Muscle of leg (tissue), 3 donors: ENCODE measurements at regions not wholly inside any gene's neighbourhood (a gene's known extent, or its start where the extent isn't known, plus 50 kb on each side); places are given as distances from the start of the nearest gene placed in this dataset.
"Not testable (repeated sequence)": the region's sequence is repeated elsewhere in the genome, so short reads cannot be mapped to it uniquely, and the experiment has no call there.

Source experiments
- DNase-seq: peaks from one replicate; pipeline ENCODE4 v3.0.0; 2013
- H3K27ac ChIP-seq: one replicate; pipeline ENCODE4 v1.5.1; 2013; ENCODE audit warnings: mild to moderate bottlenecking, low read length, control low read depth
- H3K27me3 ChIP-seq: one replicate; pipeline ENCODE4 v1.6.1; 2013; ENCODE audit warnings: low read length; ENCODE audit not compliant: control insufficient read depth, insufficient read depth
- H3K36me3 ChIP-seq: one replicate; pipeline ENCODE4 v1.6.1; 2013; ENCODE audit warnings: low read length; ENCODE audit not compliant: control insufficient read depth, insufficient read depth
- H3K4me1 ChIP-seq: one replicate; pipeline ENCODE4 v1.6.1; 2013; ENCODE audit warnings: low read length; ENCODE audit not compliant: control insufficient read depth, insufficient read depth
- H3K4me3 ChIP-seq: one replicate; pipeline ENCODE4 v1.5.1; 2013; ENCODE audit warnings: low read length, control low read depth
- H3K9me3 ChIP-seq: replicated peaks from 2 replicates; pipeline ENCODE4 v1.6.1; 2013; ENCODE audit warnings: low read depth, low read length; ENCODE audit not compliant: control insufficient read depth
- WGBS: methylation state at CpG from one replicate; pipeline ENCODE4 v1.1.5; 2013; ENCODE audit warnings: missing lambda C conversion rate; ENCODE audit not compliant: insufficient coverage; 5-methylcytosine and 5-hydroxymethylcytosine counted together

DNA sequence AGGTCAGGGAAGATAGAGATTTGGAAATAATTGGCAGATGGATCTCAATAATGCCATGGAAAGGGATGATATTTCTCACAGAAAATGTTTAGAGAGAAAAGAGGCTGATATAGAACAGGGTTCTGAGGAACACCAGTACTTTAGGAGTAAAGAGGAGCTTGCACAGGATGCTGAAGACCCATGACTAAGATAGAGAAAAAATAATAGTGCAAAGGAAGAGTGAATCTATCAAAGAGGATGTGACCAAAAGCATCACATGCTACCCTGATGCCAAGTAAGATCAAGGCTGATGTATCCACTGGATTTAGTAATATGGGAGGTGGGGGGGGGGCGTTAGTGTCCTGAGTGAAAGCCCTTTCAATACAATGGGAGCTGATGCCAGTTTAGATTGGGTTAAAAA is 80.1 kb upstream of the NOTCH2NLA start:
- H3K4me1 ChIP-seq = not testable (repeated sequence)

DNA sequence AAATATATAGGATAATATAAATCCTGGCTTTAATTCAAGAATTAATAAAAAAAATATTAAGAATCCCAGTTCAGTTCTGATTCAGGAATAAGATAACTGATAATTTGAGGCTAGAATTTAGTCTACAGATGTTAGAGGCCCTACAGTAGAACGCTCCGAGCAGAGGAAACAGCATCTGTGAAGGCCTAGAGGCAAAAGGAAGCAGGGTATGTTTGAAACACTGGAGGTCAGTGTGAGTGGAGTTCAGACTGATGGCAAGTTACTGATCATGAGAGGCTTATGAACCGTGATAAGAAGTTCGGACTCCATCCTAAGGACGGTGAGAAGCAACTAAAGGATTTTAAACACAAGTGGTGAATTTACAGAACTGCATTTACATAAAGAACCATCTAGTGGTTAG is 79.3 kb upstream of the NOTCH2NLA start:
- DNase-seq, H3K9me3 ChIP-seq, H3K4me1 ChIP-seq, H3K27ac ChIP-seq, H3K4me3 ChIP-seq, H3K36me3 ChIP-seq, H3K27me3 ChIP-seq: not testable (repeated sequence)
- WGBS = no CpG with 5 or more reads among the region's 5 CpGs

More for the DNA sequence above, 80.1 kb upstream of the NOTCH2NLA start:
- not testable (repeated sequence) for H3K4me3 ChIP-seq, H3K27me3 ChIP-seq, H3K9me3 ChIP-seq, H3K27ac ChIP-seq, DNase-seq, H3K36me3 ChIP-seq
- no CpG with 5 or more reads among the region's 1 CpG for WGBS

DNA sequence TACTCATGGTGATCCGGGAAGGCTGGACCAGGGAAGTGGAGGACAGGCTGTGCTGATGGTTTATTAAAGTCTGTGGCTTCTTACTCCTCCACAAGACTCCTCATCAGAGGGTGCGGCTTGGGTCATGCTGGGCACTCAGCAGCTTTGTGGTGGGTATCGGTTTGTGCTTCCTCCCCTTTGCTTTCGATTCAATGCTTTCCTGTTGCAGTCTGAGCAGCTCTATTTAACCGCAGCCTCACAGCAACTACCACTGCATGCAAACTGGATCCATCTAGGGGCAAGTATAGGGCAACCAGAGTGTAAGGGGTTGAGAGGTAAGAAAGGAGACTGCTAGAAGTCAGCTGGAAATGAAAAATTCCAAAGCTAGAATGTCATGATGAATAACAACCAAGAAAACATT is 78.8 kb upstream of the NOTCH2NLA start:
- no CpG with 5 or more reads among the region's 5 CpGs for WGBS
- H3K9me3 ChIP-seq, H3K27me3 ChIP-seq, H3K27ac ChIP-seq, H3K36me3 ChIP-seq, DNase-seq, H3K4me1 ChIP-seq, H3K4me3 ChIP-seq: not testable (repeated sequence)

DNA sequence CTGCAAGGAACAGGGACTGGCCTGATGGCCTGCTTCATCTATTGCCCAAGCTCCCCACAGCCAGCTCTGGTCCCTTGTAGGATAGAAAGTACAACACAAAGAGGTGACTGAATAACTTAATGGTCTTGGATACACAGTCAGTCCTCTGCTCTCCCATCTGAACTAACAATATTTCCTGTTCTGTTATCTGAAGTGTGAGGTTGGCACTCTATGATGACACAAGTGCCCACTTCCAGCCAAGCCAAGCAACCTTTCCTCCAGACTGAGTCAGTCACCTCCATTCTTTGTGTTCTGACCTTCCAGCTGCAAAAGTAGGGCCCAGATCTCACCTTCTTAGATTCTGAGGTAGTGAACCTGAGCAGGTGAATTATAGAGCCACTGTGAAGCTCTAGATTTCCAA is 77.8 kb upstream of the NOTCH2NLA start:
- H3K27me3 ChIP-seq = not testable (repeated sequence)

DNA sequence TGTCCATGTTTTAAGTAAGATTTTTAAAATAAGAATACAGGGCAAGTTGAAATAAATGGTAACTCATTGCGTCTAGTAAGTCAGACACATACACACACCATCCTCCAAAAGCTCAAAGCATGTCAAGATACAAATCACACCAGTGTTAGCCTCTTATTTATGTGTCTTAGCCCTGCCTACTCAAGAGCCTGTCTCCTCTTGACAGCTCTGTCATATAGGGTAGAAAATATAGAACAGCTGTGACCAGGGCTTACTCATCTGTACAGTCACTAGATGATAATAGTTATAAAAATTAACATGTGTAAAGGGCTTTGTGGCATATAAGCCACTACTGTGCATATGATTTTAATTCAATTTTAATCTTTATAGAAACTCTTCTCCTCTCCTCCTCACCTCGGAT is 76.6 kb upstream of the NOTCH2NLA start:
- no CpG with 5 or more reads among the region's 2 CpGs for WGBS
- not testable (repeated sequence) for H3K36me3 ChIP-seq, H3K9me3 ChIP-seq, DNase-seq, H3K4me1 ChIP-seq, H3K27me3 ChIP-seq, H3K4me3 ChIP-seq, H3K27ac ChIP-seq

More for the DNA sequence above, 77.8 kb upstream of the NOTCH2NLA start:
- H3K4me1 ChIP-seq, H3K4me3 ChIP-seq, H3K9me3 ChIP-seq, H3K36me3 ChIP-seq, H3K27ac ChIP-seq, DNase-seq: not testable (repeated sequence)

DNA sequence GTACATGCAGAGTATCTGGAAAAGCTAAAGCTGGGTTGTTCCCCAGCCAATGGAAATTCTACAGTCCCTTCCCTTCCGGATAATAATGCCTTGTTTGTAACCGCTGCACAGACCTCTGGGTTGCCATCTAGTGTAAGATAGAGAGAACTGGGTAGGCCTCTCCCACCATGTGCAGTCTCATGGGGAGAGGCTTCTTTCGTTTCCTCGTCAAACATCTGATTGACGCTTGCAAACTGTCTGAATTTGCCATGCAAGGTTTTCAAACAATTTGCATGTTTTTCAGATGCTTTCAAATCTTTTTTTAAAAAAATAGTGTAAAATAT is 69.7 kb upstream of the NOTCH2NLA start:
- not testable (repeated sequence) for H3K4me1 ChIP-seq, H3K27me3 ChIP-seq, H3K27ac ChIP-seq, DNase-seq, H3K36me3 ChIP-seq, H3K4me3 ChIP-seq, H3K9me3 ChIP-seq
- WGBS = no CpG with 5 or more reads among the region's 5 CpGs

DNA sequence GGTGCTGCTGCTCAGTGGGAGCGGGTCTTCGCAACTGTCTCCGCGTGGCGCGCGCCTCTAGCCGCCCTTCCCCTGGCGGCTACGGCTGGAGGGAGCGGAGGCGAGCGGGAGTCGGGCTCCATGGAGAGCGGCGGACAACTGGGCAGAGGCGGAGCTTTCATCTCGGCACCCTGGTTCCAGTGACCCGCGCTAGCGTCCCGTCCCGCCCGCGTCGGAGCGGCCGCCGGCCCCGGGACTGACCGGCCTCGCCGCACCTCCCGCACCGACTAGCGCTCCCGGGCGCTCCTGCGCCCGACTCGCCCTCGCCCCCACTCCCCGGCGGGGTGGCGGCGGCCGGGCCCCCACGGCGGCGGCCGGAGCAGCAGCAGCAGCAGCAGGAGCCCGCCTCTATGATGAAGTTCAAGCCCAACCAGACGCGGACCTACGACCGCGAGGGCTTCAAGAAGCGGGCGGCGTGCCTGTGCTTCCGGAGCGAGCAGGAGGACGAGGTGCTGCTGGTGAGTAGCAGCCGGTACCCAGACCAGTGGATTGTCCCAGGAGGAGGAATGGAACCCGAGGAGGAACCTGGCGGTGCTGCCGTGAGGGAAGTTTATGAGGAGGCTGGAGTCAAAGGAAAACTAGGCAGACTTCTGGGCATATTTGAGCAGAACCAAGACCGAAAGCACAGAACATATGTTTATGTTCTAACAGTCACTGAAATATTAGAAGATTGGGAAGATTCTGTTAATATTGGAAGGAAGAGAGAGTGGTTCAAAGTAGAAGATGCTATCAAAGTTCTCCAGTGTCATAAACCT is 69.2 kb upstream of the NOTCH2NLA start:
- WGBS = no CpG with 5 or more reads among the region's 68 CpGs

DNA sequence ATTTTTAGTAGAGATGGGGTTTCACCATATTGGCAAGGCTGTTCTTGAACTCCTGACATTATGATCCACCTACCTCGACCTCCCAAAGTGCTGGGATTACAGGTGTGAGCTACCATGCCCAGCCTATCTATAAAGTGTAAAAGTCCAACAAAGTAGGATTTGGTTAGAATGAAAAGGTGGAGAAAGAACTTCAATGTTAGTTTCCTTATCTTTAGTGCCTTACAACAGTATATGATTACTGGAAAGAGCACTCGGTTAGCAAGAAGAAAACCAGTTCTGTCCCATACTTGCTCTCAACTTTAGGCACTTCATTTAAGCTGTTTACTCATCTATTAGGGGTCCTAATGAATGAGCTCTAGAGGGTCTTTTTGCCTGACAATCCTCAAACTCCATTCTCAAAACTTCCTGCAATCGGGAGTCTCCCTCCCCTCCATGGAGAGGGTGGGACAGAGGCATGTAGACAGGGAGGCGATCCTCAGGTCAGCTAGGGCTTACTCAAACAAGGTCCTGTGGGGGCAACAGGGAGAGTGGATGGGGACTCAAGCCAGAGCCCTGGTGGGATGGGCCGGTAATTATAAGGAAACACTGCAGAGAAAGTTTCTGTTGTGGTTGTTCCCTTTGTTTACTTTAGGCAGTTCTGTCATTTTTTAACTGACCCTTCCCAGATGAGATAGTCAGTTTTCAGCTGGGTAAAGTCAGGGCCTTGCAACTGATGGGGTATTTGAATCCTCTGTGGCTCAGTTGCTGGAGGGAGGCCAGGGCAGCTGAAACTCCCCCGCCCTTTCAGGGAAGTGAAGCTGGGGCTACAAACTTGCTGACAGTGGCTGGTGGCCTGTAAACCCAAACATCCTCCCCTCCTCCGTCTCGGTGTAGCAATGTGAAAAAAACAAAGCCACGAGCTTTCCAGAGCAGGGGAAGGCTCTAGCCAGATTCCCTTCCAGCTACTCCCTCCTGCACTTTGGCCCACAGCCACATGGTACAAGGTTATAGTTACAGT is 64.4 kb upstream of the NOTCH2NLA start:
- not testable (repeated sequence) for H3K9me3 ChIP-seq
- WGBS = no CpG with 5 or more reads among the region's 9 CpGs

More for the DNA sequence above, 69.2 kb upstream of the NOTCH2NLA start:
- H3K27me3 ChIP-seq, DNase-seq, H3K36me3 ChIP-seq, H3K27ac ChIP-seq, H3K9me3 ChIP-seq, H3K4me1 ChIP-seq, H3K4me3 ChIP-seq: not testable (repeated sequence)

DNA sequence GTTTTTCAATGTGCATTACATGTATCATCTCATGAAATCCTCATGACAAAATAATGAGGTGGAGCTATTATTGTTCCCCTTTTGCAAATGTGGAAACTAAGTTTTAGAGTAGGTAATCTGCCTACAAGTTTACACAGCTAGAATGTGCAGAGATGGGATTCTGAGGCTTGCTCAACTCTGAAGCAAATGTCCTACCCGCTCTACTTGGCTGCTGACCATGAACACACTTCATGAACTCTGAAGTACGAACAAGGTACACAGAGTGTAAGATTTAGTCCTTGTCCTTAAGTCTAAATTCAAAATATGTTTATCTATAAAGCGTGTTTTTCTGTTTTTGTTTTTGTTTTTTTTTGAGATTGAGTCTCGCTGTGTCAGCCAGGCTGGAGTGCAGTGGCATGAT is 63.6 kb upstream of the NOTCH2NLA start:
- H3K4me1 ChIP-seq, H3K36me3 ChIP-seq, DNase-seq, H3K9me3 ChIP-seq, H3K4me3 ChIP-seq, H3K27ac ChIP-seq, H3K27me3 ChIP-seq: not testable (repeated sequence)
- no CpG with 5 or more reads among the region's 4 CpGs for WGBS

More for the DNA sequence above, 64.4 kb upstream of the NOTCH2NLA start:
- H3K4me1 ChIP-seq, DNase-seq, H3K27ac ChIP-seq, H3K4me3 ChIP-seq, H3K36me3 ChIP-seq, H3K27me3 ChIP-seq: not testable (repeated sequence)

DNA sequence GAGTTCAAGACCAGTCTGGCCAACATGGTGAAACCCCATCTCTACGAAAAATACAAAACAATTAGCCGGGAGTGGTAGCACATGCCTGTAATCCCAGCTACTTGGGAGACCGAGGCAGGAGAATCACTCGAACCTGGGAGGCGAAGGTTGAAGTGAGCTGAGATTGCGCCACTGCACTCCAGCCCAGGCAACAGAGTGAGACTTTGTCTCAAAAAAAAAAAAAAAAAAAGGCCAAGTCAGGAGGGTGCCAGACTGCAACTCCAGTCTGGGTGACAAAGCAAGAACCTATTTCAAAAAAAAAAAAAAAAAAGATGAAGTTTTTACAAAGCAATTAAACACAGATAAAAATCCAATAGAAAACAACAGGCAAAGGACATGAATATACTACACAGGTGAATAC is 59.1 kb upstream of the NOTCH2NLA start:
- not testable (repeated sequence) for H3K9me3 ChIP-seq, H3K27me3 ChIP-seq, H3K36me3 ChIP-seq, H3K27ac ChIP-seq, H3K4me1 ChIP-seq, DNase-seq, H3K4me3 ChIP-seq
- WGBS = no CpG with 5 or more reads among the region's 6 CpGs
